ENCODE measurements at regions not wholly inside any gene's neighbourhood (a gene's known extent, or its start where the extent isn't known, plus 50 kb on each side); places are given as distances from the start of the nearest gene placed in this dataset.

GRCh38 chr9:71191708-71192107 is 70.3 kb upstream of the TRPM3 start:
- CTCF ChIA-PET, result no interaction called here

GRCh38 chr9:71183251-71183650 is 61.8 kb upstream of the TRPM3 start:
- POLR2A ChIA-PET, result no interaction called here
- no peak overlapping the region for H3K4me3 ChIP-seq (ENCODE audit: low read depth, low read length)
- DNase-seq (ENCODE audit: low read depth, low spot score), result no peak

More at GRCh38 chr9:71191708-71192107, 70.3 kb upstream of the TRPM3 start:
- POLR2A ChIA-PET, result interaction anchor here (0.6 kb wide), 1 partner anchor 553 kb away, joined by 3 read pairs; no protein-coding TSS in a partner anchor
- Histone ChIP-seq H3K9me3 (ENCODE audit: control insufficient read depth, insufficient read depth, low read length) (no peaks in the 10 kb centered on the region), H3K4me3 (ENCODE audit: low read depth, low read length) (no peak overlapping the region), H3K27ac (ENCODE audit: low read depth, low read length) (no peak overlapping the region), H3K27me3 (ENCODE audit: control insufficient read depth, insufficient read depth, low read length) (no peaks in the 10 kb centered on the region)
- no peak for TF ChIP-seq CTCF (IDR thresholded peaks at IDR 0.05; ENCODE audit: low read depth, low read length)
- DNase-seq (ENCODE audit: low read depth, low spot score), result no peak

GRCh38 chr9:71179183-71179582 is 57.8 kb upstream of the TRPM3 start:
- Histone ChIP-seq H3K9me3 (ENCODE audit: control insufficient read depth, insufficient read depth, low read length) (no peaks in the 10 kb centered on the region), H3K4me3 (ENCODE audit: low read depth, low read length) (no peak overlapping the region), H3K27ac (ENCODE audit: low read depth, low read length) (no peak overlapping the region), H3K27me3 (ENCODE audit: control insufficient read depth, insufficient read depth, low read length) (no peaks in the 10 kb centered on the region)
- POLR2A ChIA-PET, result no interaction called here
- no peak for TF ChIP-seq CTCF (IDR thresholded peaks at IDR 0.05; ENCODE audit: low read depth, low read length)
- DNase-seq (ENCODE audit: low read depth, low spot score), result no peak
- CTCF ChIA-PET, result no interaction called here

More at GRCh38 chr9:71183251-71183650, 61.8 kb upstream of the TRPM3 start:
- CTCF ChIA-PET, result no interaction called here
- Histone ChIP-seq H3K27me3 (ENCODE audit: control insufficient read depth, insufficient read depth, low read length) (no peaks in the 10 kb centered on the region), H3K27ac (ENCODE audit: low read depth, low read length) (no peak overlapping the region), H3K9me3 (ENCODE audit: control insufficient read depth, insufficient read depth, low read length) (no peaks in the 10 kb centered on the region)
- no peak for TF ChIP-seq CTCF (IDR thresholded peaks at IDR 0.05; ENCODE audit: low read depth, low read length)

- no peak for DNase-seq (ENCODE audit: low read depth, low spot score)
- Histone ChIP-seq H3K9me3 (ENCODE audit: control insufficient read depth, insufficient read depth, low read length) (no peaks in the 10 kb centered on the region), H3K27ac (ENCODE audit: low read depth, low read length) (no peak overlapping the region), H3K4me3 (ENCODE audit: low read depth, low read length) (no peak overlapping the region), H3K27me3 (ENCODE audit: control insufficient read depth, insufficient read depth, low read length) (no peaks in the 10 kb centered on the region)
- no peak for TF ChIP-seq CTCF (IDR thresholded peaks at IDR 0.05; ENCODE audit: low read depth, low read length)
- CTCF ChIA-PET, result interaction anchor here (1.0 kb wide), 1 partner anchor 72 kb away, joined by 4 read pairs; no protein-coding TSS in a partner anchor
- POLR2A ChIA-PET, result no interaction called here
Measured at GRCh38 chr9:71177901-71178300, 56.5 kb upstream of the TRPM3 start.

- H3K27ac ChIP-seq (ENCODE audit: low read depth, low read length), result no peak overlapping the region
- no peak overlapping the region for H3K4me3 ChIP-seq (ENCODE audit: low read depth, low read length)
- no peak for TF ChIP-seq CTCF (IDR thresholded peaks at IDR 0.05; ENCODE audit: low read depth, low read length)
- ChIA-PET CTCF (no interaction called here), POLR2A (no interaction called here)
- no peak for DNase-seq (ENCODE audit: low read depth, low spot score)
- no peaks in the 10 kb centered on the region for H3K27me3 ChIP-seq (ENCODE audit: control insufficient read depth, insufficient read depth, low read length)
- no peaks in the 10 kb centered on the region for H3K9me3 ChIP-seq (ENCODE audit: control insufficient read depth, insufficient read depth, low read length)
Measured at GRCh38 chr9:71171517-71171916, 50.1 kb upstream of the TRPM3 start.
